GM12878 (cell line): ENCODE measurements at regions not wholly inside any gene's neighbourhood (a gene's known extent, or its start where the extent isn't known, plus 50 kb on each side); places are given as distances from the start of the nearest gene placed in this dataset.

Source experiments
- ATAC-seq: fragments of 200-7000 bp; cut with Tn5 transposase; 3 replicates; pipeline ENCODE4 v1.9.1; 2020; ENCODE audit warnings: mild to moderate bottlenecking, moderate library complexity
- BruUV-seq: library from RNA; stranded (reverse); fragments of 400-500 nt; replicated peaks from 2 replicates; lab custom pipeline; 2021; lab: Mats Ljungman, UMichigan
- CTCF ChIA-PET: fragments of 300-600 bp; sonication (Branson Sonifier 250); formaldehyde crosslinking; extraction: SDS; loops from one replicate; lab custom pipeline; 2021; ENCODE audit warnings: inconsistent platforms; lab: Yijun Ruan, JAX
- POLR2A ChIA-PET: fragments of 350-600 bp; formaldehyde crosslinking; extraction: SDS; loops from one replicate; lab custom pipeline; 2021; ENCODE audit warnings: inconsistent platforms; lab: Charles Lee
- RAD21 ChIA-PET: fragments of 300-600 bp; sonication (Branson Sonifier 250); formaldehyde crosslinking; loops from one replicate; lab custom pipeline; 2023; ENCODE audit warnings: antibody characterized with exemption; ENCODE audit not compliant: unreplicated experiment; lab: Charles Lee
- SMC1A ChIA-PET: fragments of 300-600 bp; sonication (Branson Sonifier 250); formaldehyde crosslinking; loops from one replicate; lab custom pipeline; 2023; ENCODE audit not compliant: unreplicated experiment, uncharacterized antibody; lab: Charles Lee
- DNase-seq: peaks from one replicate; pipeline ENCODE4 v3.0.0-alpha.2; 2011; ENCODE audit warnings: low read depth, low spot score
- FAIRE-seq: peaks from 3 replicates; lab custom pipeline; 2011; peaks lifted over from hg19 to GRCh38; lab: Jason Lieb, UNC
- H2AFZ ChIP-seq: 2 replicates; pipeline ENCODE4 v1.6.0; 2011; ENCODE audit warnings: low read depth, low read length, control low read depth; ENCODE audit not compliant: control insufficient read depth
- H3K27ac ChIP-seq: 2 replicates; pipeline ENCODE4 v1.5.1; 2011; ENCODE audit warnings: control low read depth; ENCODE audit not compliant: control insufficient read depth, insufficient read depth
- H3K27me3 ChIP-seq, 2 experiments: replicated peaks in 1 of 2; 2 replicates each; pipeline versions ENCODE4 v1.6.0 to v1.6.1; 2011; ENCODE audit warnings: low read length in 1 of 2; ENCODE audit not compliant: control insufficient read depth in 2 of 2, insufficient read depth in 2 of 2
- H3K36me3 ChIP-seq, 2 experiments: 2 replicates each; pipeline ENCODE4 v1.5.1; 2011; ENCODE audit warnings: low read length in 1 of 2; ENCODE audit not compliant: control insufficient read depth in 2 of 2, insufficient read depth in 2 of 2
- H3K4me1 ChIP-seq: 2 replicates; pipeline ENCODE4 v1.6.1; 2011; ENCODE audit warnings: mild to moderate bottlenecking, low read length, moderate library complexity, mixed read lengths; ENCODE audit not compliant: control insufficient read depth, insufficient read depth
- H3K4me2 ChIP-seq: 2 replicates; pipeline ENCODE4 v1.6.0; 2011; ENCODE audit warnings: control low read depth; ENCODE audit not compliant: control insufficient read depth, insufficient read depth
- H3K4me3 ChIP-seq: fragments of 200-600 bp; sonication (generic); 2 replicates; pipeline ENCODE4 v1.5.1; 2016
- H3K79me2 ChIP-seq: 2 replicates; pipeline ENCODE4 v1.6.0; 2011; ENCODE audit warnings: low read length; ENCODE audit not compliant: control insufficient read depth, insufficient read depth
- H3K9ac ChIP-seq: 2 replicates; pipeline ENCODE4 v1.8.0; 2011; ENCODE audit warnings: low read length, control low read depth, mixed read lengths; ENCODE audit not compliant: control insufficient read depth, insufficient read depth
- H3K9me3 ChIP-seq: replicated peaks from 3 replicates; pipeline ENCODE4 v1.5.1; 2011; ENCODE audit warnings: mild to moderate bottlenecking, low read length; ENCODE audit not compliant: control insufficient read depth, insufficient read depth
- H4K20me1 ChIP-seq: 2 replicates; pipeline ENCODE4 v1.6.0; 2011; ENCODE audit not compliant: control insufficient read depth, insufficient read depth
- HCFC1 ChIP-seq: fragments of 150-350 bp; IDR thresholded peaks from 2 replicates; pipeline ENCODE4 v1.6.1; 2014; ENCODE audit warnings: low read length
- MEF2A ChIP-seq: IDR thresholded peaks from 2 replicates; pipeline ENCODE4 v1.6.1; 2011; ENCODE audit warnings: low read depth, mild to moderate bottlenecking, low read length, moderate library complexity; ENCODE audit not compliant: insufficient read depth
- PBX3 ChIP-seq: IDR thresholded peaks from 2 replicates; pipeline ENCODE4 v1.6.1; 2011; ENCODE audit warnings: mild to moderate bottlenecking, low read depth, low read length, moderate library complexity; ENCODE audit not compliant: insufficient replicate concordance
- RCOR1 ChIP-seq: conservative IDR thresholded peaks from 2 replicates; pipeline ENCODE4 v1.6.1; 2012; ENCODE audit warnings: low read depth, low read length, improper control_type of control experiment
- TCF12 ChIP-seq: IDR thresholded peaks from 2 replicates; pipeline ENCODE4 v1.6.1; 2011; ENCODE audit warnings: low read depth, mild to moderate bottlenecking, low read length
- WGBS: methylation state at CpG from one replicate; pipeline ENCODE4 v1.1.6; 2016; ENCODE audit warnings: low lambda C conversion rate; ENCODE audit not compliant: insufficient replicate concordance, insufficient coverage; ENCODE audit errors: missing lambda C conversion rate; 5-methylcytosine and 5-hydroxymethylcytosine counted together
- in situ Hi-C: fragments of 300-500 bp; cut with MboI; formaldehyde crosslinking; loops from 9 replicates; pipeline ENCODE4 v1.14.3; 2018; ENCODE audit warnings: mixed read lengths
- intact Hi-C: fragments of 100-400 bp; cut with micrococcal nuclease; formaldehyde crosslinking; loops from one replicate; pipeline ENCODE4 v1.14.2; 2022; ENCODE audit not compliant: unreplicated experiment

- no TSS peak for BruUV-seq
- in situ Hi-C loops = no loop called here
- FAIRE-seq (no peak), DNase-seq (no peak)
- H3K4me2 ChIP-seq = no peak overlapping the region
- SMC1A ChIA-PET = interaction anchor here (0.7 to 7.3 kb wide), 9 partner anchors 9 to 585 kb away, joined by 3 to 54 read pairs (median 4); no protein-coding TSS in a partner anchor
- no peak for TF ChIP-seq TCF12
- TF ChIP-seq HCFC1 = no peak
- no peak for TF ChIP-seq PBX3
- no peak for TF ChIP-seq MEF2A
- no peak for TF ChIP-seq RCOR1
- TF ChIP-seq, all 136 proteins: peak for 0
- no peak overlapping the region for H3K4me3 ChIP-seq
- WGBS = 46% methylated on average over 1 of the region's 1 CpG
- peak; percentile 20 for ATAC-seq
- no peaks in the 10 kb centered on the region for H3K27me3 ChIP-seq
- no peak overlapping the region for H2AFZ ChIP-seq
- H3K4me1 ChIP-seq = no peaks in the 10 kb centered on the region
- ChIA-PET POLR2A (interaction anchor here (0.9 to 1.0 kb wide), 2 partner anchors 17 to 96 kb away, joined by 3 to 4 read pairs; no protein-coding TSS in a partner anchor), RAD21 (interaction anchor here (0.9 to 1.2 kb wide), 4 partner anchors 15 to 585 kb away, joined by 3 read pairs; no protein-coding TSS in a partner anchor), CTCF (interaction anchor here (0.6 to 1.3 kb wide), 3 partner anchors 584 to 1461 kb away, joined by 3 read pairs; no protein-coding TSS in a partner anchor)
- H3K27ac ChIP-seq = no peak overlapping the region
- H3K9me3 ChIP-seq = no peaks in the 10 kb centered on the region
- H3K79me2 ChIP-seq = no peaks in the 10 kb centered on the region
- H3K36me3 ChIP-seq = no peaks in the 10 kb centered on the region
- H3K9ac ChIP-seq = no peak overlapping the region
- intact Hi-C loops = loop anchor here (10.0 kb wide), 1 partner anchor 251 kb away; the partner anchor contains the start of gene NXT2
- H4K20me1 ChIP-seq = no peaks in the 10 kb centered on the region
Observed at GRCh38 chrX:109283870-109284269, 198.0 kb downstream of the GUCY2F start.
